ENCODE measurements at regions not wholly inside any gene's neighbourhood (a gene's known extent, or its start where the extent isn't known, plus 50 kb on each side); places are given as distances from the start of the nearest gene placed in this dataset.
"Not testable (repeated sequence)": the region's sequence is repeated elsewhere in the genome, so short reads cannot be mapped to it uniquely, and the experiment has no call there.

GRCh38 chr4:92251711-92252110 lies 52.1 kb upstream of the GRID2 start:
- H3K4me3 ChIP-seq (ENCODE audit: low read depth, poor library complexity, severe bottlenecking) = no peak overlapping the region
- DNase-seq (ENCODE audit: low spot score in 2 of 2) = no peak
- WGBS, 2 donors = 84 to 96% methylated on average over 1 of the region's 1 CpG
- TF ChIP-seq POLR2A (IDR thresholded peaks at IDR 0.05) (no peak), CTCF (IDR thresholded peaks at IDR 0.05) (no peak)
- intact Hi-C loops (cut with DNase I; ENCODE audit: low total_unique reads) = no loop called here

GRCh38 chr4:92252358-92252757 lies 51.4 kb upstream of the GRID2 start:
- intact Hi-C loops (cut with DNase I; ENCODE audit: low total_unique reads); DNase-seq (ENCODE audit: low spot score in 2 of 2); H3K4me3 ChIP-seq (ENCODE audit: low read depth, poor library complexity, severe bottlenecking): not testable (repeated sequence)

GRCh38 chr4:92252846-92253245 lies 50.9 kb upstream of the GRID2 start:
- no peak for DNase-seq (ENCODE audit: low spot score in 2 of 2)
- intact Hi-C loops (cut with DNase I; ENCODE audit: low total_unique reads) = no loop called here
- no peak overlapping the region for H3K4me3 ChIP-seq (ENCODE audit: low read depth, poor library complexity, severe bottlenecking)
- no peak for TF ChIP-seq POLR2A (IDR thresholded peaks at IDR 0.05)
- TF ChIP-seq CTCF (IDR thresholded peaks at IDR 0.05) = no peak
- WGBS, 2 donors = 85 to 89% methylated on average over 3 of the region's 3 CpGs

- intact Hi-C loops (cut with DNase I; ENCODE audit: low total_unique reads) = no loop called here
- no peak for TF ChIP-seq POLR2A (IDR thresholded peaks at IDR 0.05)
- DNase-seq (ENCODE audit: low spot score in 2 of 2) = no peak
- H3K4me3 ChIP-seq (ENCODE audit: low read depth, poor library complexity, severe bottlenecking) = no peak overlapping the region
- 73 to 80% methylated on average over 1 of the region's 1 CpG for WGBS, 2 donors
These were observed 50.2 kb upstream of the GRID2 start for GRCh38 chr4:92253550-92253949.
